ENCODE measurements at regions not wholly inside any gene's neighbourhood (a gene's known extent, or its start where the extent isn't known, plus 50 kb on each side); places are given as distances from the start of the nearest gene placed in this dataset.

- TF ChIP-seq CTCF (IDR thresholded peaks at IDR 0.05): no peak
- TF ChIP-seq SMAD3 (CRISPR knock-in tag; IDR thresholded peaks at IDR 0.05; ENCODE audit: borderline replicate concordance): no peak
- no peak for TF ChIP-seq ZNF416 (CRISPR knock-in tag; IDR thresholded peaks at IDR 0.05)
These were observed 398.0 kb upstream of the KCNH7 start for GRCh38 chr2:163236553-163236952.

Data from WTC11 (cell line).